ENCODE measurements at regions not wholly inside any gene's neighbourhood (a gene's known extent, or its start where the extent isn't known, plus 50 kb on each side); places are given as distances from the start of the nearest gene placed in this dataset.

GRCh38 chr20:57819691-57820380 is 110.0 kb upstream of the PMEPA1 start:
- TF ChIP-seq EZH2phosphoT487 (IDR thresholded peaks at IDR 0.05; ENCODE audit: borderline replicate concordance) (no peak), CTCF (conservative IDR thresholded peaks at IDR 0.05; ENCODE audit: low read length) (no peak)
